ENCODE measurements at regions not wholly inside any gene's neighbourhood (a gene's known extent, or its start where the extent isn't known, plus 50 kb on each side); places are given as distances from the start of the nearest gene placed in this dataset.
"Not testable (repeated sequence)": the region's sequence is repeated elsewhere in the genome, so short reads cannot be mapped to it uniquely, and the experiment has no call there.

GRCh38 chr10:8280946-8281345, 226.5 kb downstream of the GATA3 start:
- ATAC-seq: no peak

GRCh38 chr10:8282340-8282739, 227.9 kb downstream of the GATA3 start:
- DNase-seq: no peak
- ATAC-seq: no peak

More at GRCh38 chr10:8280946-8281345, 226.5 kb downstream of the GATA3 start:
- no peak for DNase-seq

GRCh38 chr10:8283166-8283905, 228.8 kb downstream of the GATA3 start:
- DNase-seq (no peak), ATAC-seq (no peak)

GRCh38 chr10:8283986-8284385, 229.5 kb downstream of the GATA3 start:
- DNase-seq (no peak), ATAC-seq (no peak)

- not testable (repeated sequence) for DNase-seq, ATAC-seq
These were observed 231.5 kb downstream of the GATA3 start for GRCh38 chr10:8285970-8286369.

GRCh38 chr10:8288600-8288999, 234.1 kb downstream of the GATA3 start:
- ATAC-seq (no peak), DNase-seq (no peak)

GRCh38 chr10:8289186-8289924, 234.9 kb downstream of the GATA3 start:
- ATAC-seq: no peak
- DNase-seq: no peak

GRCh38 chr10:8294779-8295178, 240.3 kb downstream of the GATA3 start:
- ATAC-seq (no peak), DNase-seq (no peak)

- ATAC-seq: no peak
- no peak for DNase-seq
These were observed 240.8 kb downstream of the GATA3 start for GRCh38 chr10:8295311-8295710.

- no peak for ATAC-seq
- no peak for DNase-seq
These were observed 241.7 kb downstream of the GATA3 start for GRCh38 chr10:8296090-8296733.

- no peak for DNase-seq
- ATAC-seq: no peak
These were observed 242.2 kb downstream of the GATA3 start for GRCh38 chr10:8296734-8297101.

GRCh38 chr10:8297107-8297506, 242.6 kb downstream of the GATA3 start:
- ATAC-seq (no peak), DNase-seq (no peak)

- DNase-seq (no peak), ATAC-seq (no peak)
These were observed 243.5 kb downstream of the GATA3 start for GRCh38 chr10:8297959-8298358.

GRCh38 chr10:8298896-8299570, 244.5 kb downstream of the GATA3 start:
- DNase-seq (no peak), ATAC-seq (no peak)

- ATAC-seq (no peak), DNase-seq (no peak)
These were observed 246.4 kb downstream of the GATA3 start for GRCh38 chr10:8300925-8301324.

- ATAC-seq (no peak), DNase-seq (no peak)
These were observed 246.8 kb downstream of the GATA3 start for GRCh38 chr10:8301333-8301732.

GRCh38 chr10:8301831-8302230, 247.3 kb downstream of the GATA3 start:
- no peak for DNase-seq

GRCh38 chr10:8302565-8302964, 248.1 kb downstream of the GATA3 start:
- DNase-seq (no peak), ATAC-seq (no peak)

More at GRCh38 chr10:8301831-8302230, 247.3 kb downstream of the GATA3 start:
- no peak for ATAC-seq

GRCh38 chr10:8304861-8305260, 250.4 kb downstream of the GATA3 start:
- ATAC-seq: no peak

GRCh38 chr10:8305876-8306652, 251.6 kb downstream of the GATA3 start:
- DNase-seq (no peak), ATAC-seq (no peak)

More at GRCh38 chr10:8304861-8305260, 250.4 kb downstream of the GATA3 start:
- no peak for DNase-seq

GRCh38 chr10:8306685-8307364, 252.3 kb downstream of the GATA3 start:
- ATAC-seq: no peak

More at GRCh38 chr10:8306685-8307364, 252.3 kb downstream of the GATA3 start:
- DNase-seq: no peak

Measured in stimulated activated naive CD8-positive, alpha-beta T cell treated with anti-CD3 and anti-CD28 coated beads, Interleukin-15, Interleukin-2, amounts not matched to agents 100 U/mL and 50 U/mL, for 24 hours (primary cell).